Lung microvascular endothelial cell (primary cell): ENCODE measurements at regions not wholly inside any gene's neighbourhood (a gene's known extent, or its start where the extent isn't known, plus 50 kb on each side); places are given as distances from the start of the nearest gene placed in this dataset.
"Not testable (repeated sequence)": the region's sequence is repeated elsewhere in the genome, so short reads cannot be mapped to it uniquely, and the experiment has no call there.

ENCODE experiments used
- DNase-seq, 2 donors: peaks; one replicate each; pipeline versions ENCODE4 v3.0.0 to v3.0.0-alpha.2; 2010; ENCODE audit warnings: low read depth in 2 of 2

DNA sequence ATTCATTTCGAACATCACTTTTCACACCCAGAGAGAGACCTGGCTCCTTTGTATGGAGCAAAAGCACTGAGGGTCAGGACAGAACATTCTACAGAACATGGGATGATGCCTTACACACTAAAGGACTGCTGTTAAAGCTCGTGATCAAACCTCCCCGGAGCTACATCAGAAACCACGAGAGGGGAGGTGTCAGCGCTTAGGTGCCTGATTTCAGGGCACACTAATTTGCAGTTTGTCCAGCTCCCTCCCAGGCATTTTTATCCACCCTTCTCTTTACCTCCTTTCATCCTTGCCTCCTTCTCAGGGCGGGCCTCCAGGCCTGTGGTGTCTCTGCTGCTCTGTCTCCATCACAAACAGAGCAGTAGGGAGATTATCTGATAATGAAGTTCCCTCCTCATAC lies 127.5 kb downstream of the VPREB1 start:
- DNase-seq: no peak

DNA sequence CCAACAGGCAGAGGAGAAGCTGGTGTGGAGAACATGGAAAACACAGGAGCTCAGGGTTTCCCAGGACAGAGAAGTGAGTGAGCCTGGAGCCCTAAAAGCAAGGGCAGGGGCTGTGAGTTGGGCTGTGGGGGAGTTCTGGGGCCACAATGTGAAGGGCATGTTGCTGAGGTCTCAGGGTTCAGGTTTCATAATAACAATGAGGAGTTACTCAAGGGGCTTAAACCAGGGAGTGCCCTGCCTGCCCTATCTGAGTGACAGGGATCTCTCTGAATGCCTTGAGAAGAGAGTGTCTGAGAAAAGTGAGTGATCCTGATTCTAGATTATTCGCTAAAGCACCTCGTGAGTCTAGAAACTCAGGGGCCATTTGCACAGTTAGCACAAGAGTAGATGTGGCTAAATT lies 129.6 kb downstream of the VPREB1 start:
- DNase-seq: no peak

DNA sequence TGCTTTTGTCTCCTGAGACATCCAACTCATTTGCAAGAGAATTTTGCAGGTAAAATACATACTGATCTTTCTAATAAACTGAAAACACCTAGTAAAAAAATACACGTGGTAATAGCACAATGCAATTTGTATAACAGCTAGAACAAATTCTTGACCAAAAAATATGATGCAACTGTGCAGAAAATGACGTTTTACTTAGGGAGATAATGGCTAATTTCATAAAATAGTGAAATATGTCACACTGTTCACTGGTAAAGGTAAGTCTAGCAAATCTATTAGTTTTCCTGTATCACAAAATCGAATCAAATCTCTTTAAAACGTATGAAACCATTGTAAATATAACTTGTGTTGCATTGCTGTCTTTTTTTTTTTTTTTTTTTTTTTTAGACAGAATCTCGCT lies 130.0 kb downstream of the VPREB1 start:
- no peak for DNase-seq

DNA sequence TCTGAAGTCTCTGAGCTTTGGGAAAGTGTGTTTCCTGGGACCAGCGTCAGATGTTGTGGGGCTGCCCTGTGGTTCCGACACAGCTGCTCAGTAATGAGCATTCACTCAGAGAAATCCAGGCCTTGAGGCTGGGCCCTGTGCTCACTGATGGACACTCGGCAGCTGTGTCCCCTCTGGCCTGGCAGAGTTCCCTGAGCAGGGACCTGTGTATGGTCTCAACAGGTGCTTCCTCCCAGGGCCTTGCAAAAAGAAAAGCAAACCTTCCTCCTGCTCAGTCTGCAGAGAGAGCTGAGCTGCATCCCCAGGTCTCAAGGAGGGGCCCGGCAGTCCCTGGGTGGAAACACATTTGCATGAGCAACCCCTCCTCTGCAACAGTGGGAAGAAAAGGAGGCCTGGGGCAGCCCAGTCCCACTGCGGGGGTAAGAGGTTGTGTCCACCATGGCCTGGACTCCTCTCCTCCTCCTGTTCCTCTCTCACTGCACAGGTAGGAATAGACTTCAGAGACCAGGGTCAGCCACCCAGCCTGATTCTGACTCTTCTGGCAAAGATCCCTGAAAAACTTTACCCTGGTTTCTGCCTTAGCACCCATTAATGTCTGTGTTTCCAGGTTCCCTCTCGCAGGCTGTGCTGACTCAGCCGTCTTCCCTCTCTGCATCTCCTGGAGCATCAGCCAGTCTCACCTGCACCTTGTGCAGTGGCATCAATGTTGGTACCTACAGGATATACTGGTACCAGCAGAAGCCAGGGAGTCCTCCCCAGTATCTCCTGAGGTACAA lies 131.2 kb downstream of the VPREB1 start:
- DNase-seq: no peak

DNA sequence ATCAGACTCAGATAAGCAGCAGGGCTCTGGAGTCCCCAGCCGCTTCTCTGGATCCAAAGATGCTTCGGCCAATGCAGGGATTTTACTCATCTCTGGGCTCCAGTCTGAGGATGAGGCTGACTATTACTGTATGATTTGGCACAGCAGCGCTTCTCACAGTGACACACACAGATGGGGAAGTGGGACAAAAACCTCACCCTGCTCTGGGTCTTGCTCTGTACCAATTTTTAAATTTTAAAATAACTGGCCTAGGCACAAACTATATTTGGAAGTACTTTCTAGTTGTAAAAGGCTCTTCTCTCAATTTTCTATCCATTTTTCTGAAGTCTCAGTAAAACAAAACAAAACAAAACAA lies 131.7 kb downstream of the VPREB1 start:
- no peak for DNase-seq

DNA sequence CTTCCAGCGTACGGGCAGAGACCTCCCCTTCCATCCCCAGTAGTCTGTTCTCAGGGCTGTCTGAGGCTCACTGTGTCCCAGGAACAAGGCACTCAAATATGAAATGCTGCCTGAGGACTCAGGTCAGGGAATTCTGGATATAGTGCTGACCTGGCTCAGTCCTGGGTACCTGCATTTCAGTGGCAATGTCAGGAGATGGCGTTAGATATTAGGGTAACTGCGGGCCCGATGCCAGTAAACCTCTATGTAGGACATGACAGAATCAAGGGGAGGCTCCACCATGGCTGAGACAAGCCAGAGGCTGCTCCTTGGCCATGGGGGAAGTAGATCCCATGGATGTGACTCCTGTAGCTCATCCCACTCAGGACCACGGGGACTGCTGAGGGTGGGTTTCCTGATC lies 131.7 kb downstream of the ZNF280B start:
- not testable (repeated sequence) for DNase-seq

DNA sequence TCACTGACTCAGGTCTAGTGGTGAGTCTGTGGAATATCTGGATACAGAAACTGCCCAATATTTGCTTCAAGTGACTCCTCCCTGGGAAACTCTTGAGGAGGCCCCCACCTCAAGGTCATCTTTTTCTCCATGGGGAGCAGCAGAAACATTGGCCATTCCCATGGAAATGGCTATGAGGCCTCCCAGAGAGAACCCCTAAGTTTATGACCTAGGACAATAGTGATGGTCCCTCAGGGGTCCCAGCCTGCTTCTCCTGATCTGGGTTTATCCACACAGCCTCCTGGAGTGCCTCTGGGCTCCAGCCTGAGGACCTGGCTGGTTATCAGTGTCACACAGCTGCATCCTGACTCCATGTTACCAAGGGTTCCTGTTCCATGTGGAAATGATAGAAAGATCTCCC lies 131.2 kb downstream of the ZNF280B start:
- no peak for DNase-seq

DNA sequence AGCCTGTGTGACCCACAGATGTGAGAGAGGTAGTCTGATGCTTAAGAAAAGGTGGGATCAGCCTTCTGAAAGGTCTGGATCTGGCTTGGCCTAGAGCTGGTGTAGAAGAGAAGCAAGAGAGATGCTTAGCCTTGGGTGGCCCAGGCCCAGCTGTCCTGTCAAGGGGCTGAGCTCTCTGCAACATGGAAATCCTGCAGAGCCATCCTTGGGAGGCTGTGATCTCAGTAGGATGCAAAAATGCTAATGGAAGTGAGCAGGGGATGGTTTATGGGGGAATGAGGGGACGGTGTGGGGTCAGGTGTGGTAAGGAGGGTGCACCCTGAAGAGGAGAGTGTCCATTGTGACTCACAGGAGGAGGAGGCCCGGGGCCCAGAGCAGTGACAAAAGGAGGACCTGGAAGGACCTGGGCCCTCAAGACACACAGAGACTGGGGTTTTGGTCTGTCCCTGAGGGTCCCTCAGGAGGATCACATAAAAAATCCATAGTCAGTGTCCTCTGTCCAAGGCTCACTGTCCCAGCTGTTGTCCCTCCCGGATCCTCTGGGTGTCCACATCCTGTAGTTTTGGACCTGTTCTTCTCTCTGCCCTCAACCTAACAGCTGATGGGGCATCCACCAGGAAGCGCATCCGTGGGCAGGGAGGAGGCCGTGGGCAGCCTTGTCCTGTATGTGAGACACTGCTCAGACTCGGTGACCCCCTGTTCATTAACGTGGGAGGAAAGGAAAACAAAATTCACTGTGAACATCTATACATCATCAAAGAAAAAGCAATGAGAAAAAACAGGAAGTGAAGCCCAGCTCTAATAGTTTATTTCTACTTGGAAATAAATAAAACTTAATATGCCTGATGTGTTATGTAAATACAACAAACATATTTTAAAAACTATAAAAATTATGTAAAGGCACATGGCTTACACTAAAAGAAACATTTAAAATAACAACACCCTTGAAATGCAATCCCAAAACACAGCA lies 129.8 kb downstream of the ZNF280B start:
- DNase-seq: no peak

DNA sequence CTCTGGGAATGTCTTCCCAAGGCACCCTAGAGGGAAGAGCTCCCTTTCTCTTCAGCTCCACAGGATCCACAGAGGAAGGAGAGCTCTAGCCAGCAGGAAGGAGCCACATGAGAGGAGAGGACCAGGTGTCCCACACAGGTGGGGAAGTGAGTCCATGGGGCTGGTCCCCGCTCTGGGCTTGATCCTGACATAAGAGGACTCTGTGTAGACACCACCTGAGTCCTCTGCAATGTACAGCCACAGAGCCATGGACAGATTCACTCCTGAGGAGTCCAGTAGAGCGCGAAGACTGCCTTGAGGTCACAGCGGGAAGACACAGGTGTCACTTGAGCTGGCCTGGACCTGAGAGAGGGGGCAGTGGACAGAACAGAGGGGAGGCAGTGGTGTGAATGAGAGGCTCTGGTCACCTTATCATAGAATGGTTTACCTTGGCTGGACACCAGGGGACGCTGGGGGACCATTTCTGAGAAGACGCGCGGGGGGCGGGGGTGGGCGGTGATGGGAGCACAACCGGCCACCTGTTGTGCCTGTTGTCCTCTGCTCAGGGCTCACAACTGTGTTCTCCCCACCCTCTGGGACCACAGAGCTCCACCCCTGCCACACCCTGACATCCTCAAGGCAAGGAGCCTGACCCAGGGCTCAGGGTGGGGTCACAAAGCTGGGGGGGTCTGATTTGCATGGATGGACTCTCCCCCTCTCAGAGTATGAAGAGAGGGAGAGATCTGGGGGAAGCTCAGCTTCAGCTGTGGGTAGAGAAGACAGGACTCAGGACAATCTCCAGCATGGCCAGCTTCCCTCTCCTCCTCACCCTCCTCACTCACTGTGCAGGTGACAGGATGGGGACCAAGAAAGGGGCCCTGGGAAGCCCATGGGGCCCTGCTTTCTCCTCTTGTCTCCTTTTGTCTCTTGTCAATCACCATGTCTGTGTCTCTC lies 128.2 kb downstream of the ZNF280B start:
- DNase-seq: no peak

DNA sequence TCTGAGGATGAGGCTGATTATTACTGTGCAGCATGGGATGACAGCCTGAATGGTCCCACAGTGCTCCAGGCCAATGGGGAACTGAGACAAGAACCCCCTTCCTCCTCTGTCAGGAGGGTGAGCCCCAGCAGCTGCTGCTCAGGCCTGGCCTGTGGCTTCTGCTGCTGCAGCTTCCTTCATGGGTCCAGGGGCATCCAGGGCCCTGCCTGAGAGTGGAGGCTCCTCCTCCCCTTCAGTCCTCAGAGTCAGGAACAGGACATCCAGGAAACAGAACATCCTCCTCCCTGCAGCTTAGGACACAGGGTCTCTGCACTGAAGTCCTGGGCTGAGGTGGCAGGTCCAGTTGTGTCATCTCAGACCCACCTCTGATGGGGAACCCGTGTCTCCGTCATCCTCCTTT lies 127.2 kb downstream of the ZNF280B start:
- not testable (repeated sequence) for DNase-seq

DNA sequence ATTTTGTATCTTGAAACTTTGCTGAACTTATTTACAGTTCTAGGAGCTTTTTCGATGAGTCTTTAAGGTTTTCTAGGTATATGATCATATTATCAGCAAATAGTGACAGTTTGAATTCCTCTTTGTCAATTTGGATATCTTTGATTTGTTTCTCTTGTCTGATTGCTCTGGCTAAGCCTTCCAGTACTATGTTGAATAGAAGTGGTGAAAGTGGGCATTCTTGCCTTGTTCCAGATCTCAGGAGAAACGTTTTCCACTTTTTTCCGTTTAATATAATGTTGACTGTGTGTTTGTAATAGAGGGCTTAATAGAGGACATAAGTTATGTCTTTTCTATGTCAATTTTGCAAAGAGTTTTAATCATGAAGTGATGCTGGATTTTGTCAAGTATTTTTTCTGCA lies 124.3 kb downstream of the ZNF280B start:
- no peak for DNase-seq

DNA sequence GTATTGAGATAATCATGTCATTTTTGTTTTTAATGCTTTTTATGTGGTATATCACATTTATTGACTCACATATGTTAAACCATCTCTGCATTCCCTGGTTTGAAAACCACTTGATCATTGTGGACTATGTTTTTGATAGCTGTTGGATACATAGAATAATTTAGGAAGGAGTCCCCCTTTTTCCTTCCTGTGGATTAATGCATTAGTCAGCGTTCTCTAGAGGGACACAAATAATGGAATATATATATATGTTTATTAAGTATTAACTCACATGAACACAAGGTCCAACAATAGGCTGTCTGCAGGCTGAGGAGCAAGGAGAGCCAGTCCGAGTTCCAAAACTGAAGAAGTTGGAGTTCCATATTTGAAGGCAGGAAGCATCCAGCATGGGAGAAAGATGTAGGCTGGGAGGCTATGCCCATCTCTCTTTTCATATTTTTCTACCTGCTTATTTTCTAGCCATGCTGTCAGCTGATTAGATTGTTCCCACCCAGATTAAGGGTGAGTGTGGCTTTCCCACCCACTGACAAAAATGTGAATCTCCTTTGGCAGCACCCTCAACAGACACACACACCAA lies 123.8 kb downstream of the ZNF280B start:
- no peak for DNase-seq

DNA sequence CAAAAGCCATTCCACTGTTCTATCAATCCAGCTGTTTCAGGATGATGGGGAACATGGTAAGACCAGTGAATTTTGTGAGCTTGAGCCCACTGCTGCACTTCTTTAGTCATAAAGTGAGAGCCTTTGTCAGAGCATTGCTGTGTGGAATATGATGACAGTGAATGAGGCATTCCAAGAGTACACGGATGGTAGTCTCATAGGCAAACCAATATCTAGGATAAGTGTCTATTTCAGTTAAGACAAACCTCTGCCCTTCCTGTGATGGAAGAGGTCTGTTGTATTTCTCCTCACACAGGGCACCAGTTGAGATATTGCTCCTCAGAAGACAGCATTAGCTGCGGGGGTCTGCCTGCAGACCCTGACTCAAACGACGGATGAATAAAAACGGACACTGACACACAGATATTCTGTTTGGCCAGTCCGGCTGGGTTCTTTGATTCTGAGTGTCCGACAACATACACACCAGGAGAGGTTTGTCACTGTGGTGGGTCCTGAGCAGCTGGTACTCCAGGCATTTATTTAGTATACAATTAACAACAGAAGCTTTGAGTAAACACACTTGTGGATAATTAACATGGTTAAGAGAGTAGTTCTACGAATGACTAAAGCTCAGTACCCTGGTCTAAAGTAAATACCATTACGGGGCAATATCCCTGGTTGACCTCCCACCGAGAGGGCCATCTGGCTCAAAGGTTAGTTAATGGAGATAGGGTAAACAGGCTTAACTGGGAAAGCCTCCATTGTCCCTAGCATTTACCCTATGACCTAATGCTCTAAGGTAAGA lies 121.7 kb downstream of the ZNF280B start:
- DNase-seq: no peak

DNA sequence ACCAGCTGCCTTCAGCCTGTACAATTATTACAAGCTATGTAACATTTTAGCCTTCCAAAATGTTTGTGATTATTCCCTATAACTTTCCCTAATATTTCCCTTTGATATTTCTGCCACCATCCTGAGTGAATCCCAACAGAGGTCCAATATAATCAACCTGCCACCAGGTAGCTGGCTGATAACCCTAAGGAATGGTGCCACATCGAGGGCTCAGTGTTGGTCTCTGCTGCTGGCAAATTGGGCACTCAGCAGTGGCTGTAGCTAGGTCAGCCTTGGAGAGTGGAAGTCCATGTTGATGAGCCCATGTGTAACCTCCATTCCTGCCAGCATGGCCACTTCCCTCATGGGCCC lies 121.2 kb downstream of the ZNF280B start:
- no peak for DNase-seq

DNA sequence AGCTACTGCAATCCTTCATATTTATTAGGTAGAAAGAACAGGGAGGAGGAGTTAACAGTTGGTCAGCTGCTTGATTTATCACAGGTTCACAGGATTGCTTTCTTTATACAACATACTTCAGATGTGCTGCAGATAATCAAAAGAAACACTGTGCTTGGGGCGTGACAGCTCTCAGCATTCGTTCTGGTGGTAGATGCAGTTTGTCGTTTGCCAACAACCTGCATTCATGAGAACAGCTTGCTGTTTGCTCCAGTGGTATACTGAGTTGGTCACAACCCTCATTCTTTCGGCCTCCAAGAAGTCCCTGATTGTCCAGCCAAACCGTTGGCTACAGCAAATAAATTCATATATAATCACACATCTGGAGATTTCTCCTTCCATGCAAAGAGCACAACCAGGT lies 120.5 kb downstream of the ZNF280B start:
- DNase-seq: no peak

DNA sequence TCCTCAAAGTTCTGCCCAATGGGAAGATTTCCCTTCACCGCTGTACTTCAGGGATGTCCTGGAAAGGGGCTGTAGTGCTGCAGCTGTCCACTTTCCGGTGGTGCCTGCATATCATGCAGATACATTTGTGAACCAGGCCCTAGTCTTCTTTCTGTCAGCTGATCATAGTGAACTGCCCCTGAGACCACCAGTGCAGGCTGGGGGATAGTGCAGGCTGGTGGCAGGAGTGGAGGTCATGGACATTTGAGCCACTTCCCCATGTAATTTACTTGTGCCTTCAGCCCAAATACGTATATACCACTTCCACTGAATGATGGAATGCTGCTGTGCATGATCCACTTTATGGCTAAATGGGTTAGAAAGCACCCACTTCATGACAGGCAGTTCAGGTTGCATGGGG lies 120.0 kb downstream of the ZNF280B start:
- no peak for DNase-seq

DNA sequence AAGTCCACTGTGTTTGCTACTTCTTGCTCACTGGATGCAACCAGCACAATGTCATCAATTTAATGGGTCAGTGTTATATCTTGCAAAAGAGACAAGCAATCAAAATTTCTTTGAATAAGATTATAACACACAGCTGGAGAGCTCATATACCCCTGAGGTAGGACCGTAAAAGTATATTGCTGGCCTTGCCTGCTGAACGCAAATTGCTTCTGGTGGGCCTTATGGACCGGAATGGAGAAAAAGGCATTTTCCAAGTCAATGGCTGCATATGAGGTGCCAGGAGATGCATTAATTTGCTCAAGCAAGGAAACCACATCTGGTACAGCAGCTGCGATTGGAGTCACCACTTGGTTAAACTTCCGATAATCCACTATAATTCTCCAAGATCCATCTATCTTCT lies 119.1 kb downstream of the ZNF280B start:
- no peak for DNase-seq

DNA sequence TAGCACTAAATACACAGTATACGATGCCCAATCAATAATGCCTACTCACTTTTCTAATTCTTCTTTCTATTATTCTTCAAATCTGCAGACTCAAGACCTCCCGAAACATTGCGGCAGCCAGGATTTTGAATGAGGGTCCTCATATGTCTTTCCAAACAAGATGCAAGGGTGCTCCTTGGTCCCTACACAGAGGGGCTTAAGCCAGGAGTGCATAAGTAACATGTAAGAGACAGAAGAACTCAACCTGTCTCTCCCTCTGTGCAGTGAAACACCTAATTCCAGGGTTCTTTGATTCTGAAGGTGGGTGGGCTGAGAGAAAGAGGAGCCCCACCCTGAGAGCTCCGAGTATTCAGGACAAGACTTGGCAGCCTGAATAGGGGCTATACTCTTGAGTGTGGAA lies 117.6 kb downstream of the ZNF280B start:
- DNase-seq: no peak

DNA sequence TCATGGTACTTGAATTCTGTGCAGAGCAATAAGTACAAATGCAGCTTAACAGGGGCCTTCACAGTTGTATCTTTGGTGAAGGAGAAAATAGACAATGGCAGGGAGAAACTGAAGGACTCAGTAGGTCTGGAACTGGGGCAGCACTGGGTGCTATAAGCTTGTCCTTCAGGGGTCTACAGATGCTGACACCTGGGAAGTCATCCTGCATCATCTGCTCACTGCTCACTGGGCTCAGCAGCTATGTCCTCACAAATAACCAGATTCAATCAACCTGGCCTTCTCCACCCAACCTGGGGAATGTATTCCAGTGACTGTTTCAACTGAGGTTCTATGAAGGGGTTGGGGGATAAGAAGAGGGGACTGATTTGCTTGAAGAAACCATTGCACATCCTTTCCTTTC lies 117.0 kb downstream of the ZNF280B start:
- no peak for DNase-seq

DNA sequence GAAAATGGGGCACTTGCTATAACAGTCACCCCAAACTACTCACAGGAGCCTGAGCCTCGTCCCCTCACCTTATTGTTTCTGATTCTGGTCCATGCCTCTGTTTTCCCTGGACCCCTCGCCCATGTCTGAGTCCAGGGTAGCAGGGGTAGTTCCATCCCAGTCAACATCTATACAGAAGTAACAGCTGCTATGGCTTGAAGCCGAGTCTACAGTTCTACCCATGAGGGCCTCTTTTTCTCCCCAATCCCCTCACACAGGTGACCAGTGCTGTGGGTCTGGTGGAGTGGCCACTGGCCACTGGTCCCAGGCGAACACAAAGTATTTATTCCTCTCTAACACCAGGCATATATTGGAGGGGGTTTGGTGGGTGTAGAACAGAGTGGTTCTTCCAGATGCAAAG lies 116.4 kb downstream of the ZNF280B start:
- no peak for DNase-seq

DNA sequence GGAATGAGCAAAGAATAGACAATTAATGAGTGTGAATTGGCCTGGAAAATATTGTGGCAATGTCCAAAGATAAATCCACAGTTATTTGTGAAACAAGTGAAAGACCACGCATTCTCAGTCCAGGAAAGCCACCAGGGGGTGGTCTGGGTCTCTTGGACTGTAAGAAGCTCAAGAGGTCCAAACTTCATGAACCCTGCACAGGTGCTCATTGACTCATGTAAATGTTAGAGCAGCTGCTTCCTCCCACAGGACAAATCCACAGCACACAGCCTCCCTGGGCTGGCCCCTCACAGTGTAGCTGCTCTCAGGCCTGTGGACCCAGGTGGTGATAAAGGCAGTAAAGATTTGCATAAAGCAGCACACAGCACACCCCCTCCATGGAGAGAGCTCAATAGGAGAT lies 114.0 kb downstream of the ZNF280B start:
- no peak for DNase-seq
